Stomach (tissue), 8 donors: ENCODE measurements at regions not wholly inside any gene's neighbourhood (a gene's known extent, or its start where the extent isn't known, plus 50 kb on each side); places are given as distances from the start of the nearest gene placed in this dataset.

Experiments
- DNase-seq, 2 donors: peaks; one replicate each; pipeline versions ENCODE4 v3.0.0 to v3.0.0-alpha.2; 2013 to 2019
- H3K27ac ChIP-seq, 5 donors: fragments of 200-600 bp in 4 of 5; sonication (generic) in 4 of 5; one replicate each; pipeline ENCODE4 v1.5.1; 2013 to 2019; ENCODE audit warnings: mild to moderate bottlenecking in 1 of 5, moderate library complexity in 1 of 5
- H3K27me3 ChIP-seq, 3 donors: fragments of 200-600 bp; sonication (generic); one replicate each; pipeline ENCODE4 v1.5.1; 2017 to 2019; ENCODE audit warnings: mixed run types in 1 of 3
- H3K36me3 ChIP-seq, 4 donors: fragments of 200-600 bp; sonication (generic); 1 replicate in 3 of 4; 2 replicates in 1 of 4; pipeline ENCODE4 v1.5.1; 2016 to 2019
- H3K4me1 ChIP-seq, 4 donors: fragments of 200-600 bp; sonication (generic); one replicate each; pipeline ENCODE4 v1.5.1; 2016 to 2019
- H3K4me3 ChIP-seq, 4 donors: fragments of 200-600 bp; sonication (generic) in 3 of 4; one replicate each; pipeline ENCODE4 v1.5.1; 2016 to 2019; ENCODE audit warnings: mild to moderate bottlenecking in 1 of 4
- H3K9me3 ChIP-seq, 4 donors: fragments of 200-600 bp; sonication (generic); one replicate each; pipeline ENCODE4 v1.5.1; 2016 to 2019
- EP300 ChIP-seq: sonication (generic); formaldehyde crosslinking; IDR thresholded peaks from one replicate; pipeline ENCODE4 v1.6.1; 2017; ENCODE audit warnings: antibody characterized with exemption
- POLR2A ChIP-seq, 4 donors: fragments of 450-650 bp; IDR thresholded peaks; one replicate each; pipeline ENCODE4 v1.6.1; 2016; ENCODE audit warnings: antibody characterized with exemption in 4 of 4, control low read depth in 2 of 4, mild to moderate bottlenecking in 1 of 4, moderate library complexity in 1 of 4
- POLR2AphosphoS5 ChIP-seq, 3 donors: sonication (generic); formaldehyde crosslinking; IDR thresholded peaks; one replicate each; pipeline ENCODE4 v1.6.1; 2016; ENCODE audit warnings: antibody characterized with exemption in 3 of 3
- WGBS, 5 donors: extraction: QIAGEN DNeasy Blood & Tissue Kit in 3 of 5; methylation state at CpG; one replicate each; pipeline versions ENCODE4 v1.1.5 to v1.1.7; 2013 to 2018; 5-methylcytosine and 5-hydroxymethylcytosine counted together
- intact Hi-C: fragments of 100-400 bp; cut with DNase I; formaldehyde crosslinking; loops from one replicate; pipeline ENCODE4 v1.15.1; 2023; ENCODE audit warnings: low total_unique reads
- TF ChIP-seq, protein P1 (sequence below), 7 experiments: fragments of 450-650 bp in 4 of 7; fragments of 200-600 bp in 3 of 7; sonication (generic) in 3 of 7; IDR thresholded peaks; one replicate each; pipeline ENCODE4 v1.5.1; 2016 to 2019; ENCODE audit warnings: antibody characterized with exemption in 7 of 7, control low read depth in 2 of 7, mild to moderate bottlenecking in 1 of 7
- donor health status: healthy with polysubstance abuse.
- donor health status: Bipolar disorder and iron deficiency.
- donor health status: healthy.

DNA sequence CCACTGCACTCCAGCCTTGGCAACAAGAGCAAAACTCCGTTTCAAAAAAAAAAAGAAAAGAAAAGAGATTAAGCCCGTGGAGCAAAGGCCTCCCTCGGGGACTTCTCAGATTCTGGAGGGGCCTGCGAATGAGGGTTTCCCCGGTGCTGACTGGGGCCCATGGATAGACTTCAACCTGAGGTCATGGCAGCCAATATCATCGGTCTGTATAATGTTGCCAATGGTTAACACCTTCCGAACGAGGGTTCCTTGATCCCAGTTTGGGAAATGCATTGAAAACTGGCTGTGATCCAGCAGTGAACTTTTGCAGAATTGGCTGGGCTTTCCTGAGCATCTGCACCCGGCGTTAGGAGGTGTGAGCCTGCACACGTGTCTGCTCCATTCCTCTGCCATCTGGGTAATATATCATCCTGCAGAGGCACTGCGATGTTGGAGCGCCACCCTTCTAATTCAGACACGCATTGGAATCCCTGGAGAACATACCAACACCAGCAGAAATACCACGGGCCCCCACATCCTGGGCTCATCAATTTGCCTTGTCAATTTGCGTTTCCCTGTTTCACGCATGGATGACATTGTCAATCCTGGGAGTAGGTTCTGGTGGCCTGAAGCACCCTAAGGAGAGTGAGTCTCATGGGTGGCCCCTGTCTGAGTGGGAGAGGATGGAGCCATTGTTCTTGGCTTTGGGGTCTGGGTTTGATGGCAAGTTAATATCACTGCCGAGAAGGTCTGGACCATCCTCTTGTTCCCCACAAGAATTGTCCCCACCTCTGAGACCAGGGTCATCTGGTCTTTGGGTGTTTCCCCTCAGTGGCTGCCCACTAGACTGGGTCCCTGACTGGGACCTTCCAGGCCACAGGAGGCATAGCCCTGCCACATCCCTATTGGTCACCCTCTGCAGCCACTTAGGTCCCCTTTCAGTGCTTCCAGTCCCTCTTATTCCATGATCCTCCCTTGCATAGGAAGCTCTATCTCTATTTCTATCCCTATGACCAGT, 441.0 kb downstream of the PTPRU start:
- H3K9me3 ChIP-seq = no peaks in the 10 kb centered on the region
- peaks cover 0 to 18% (median 0%) of the 10 kb centered on the region in 3 donors for H3K27me3 ChIP-seq
- DNase-seq = peak; percentile 21 to 23
- 55 to 69% (median 68%) methylated on average over 17 to 18 of the region's 18 CpGs for WGBS, 5 donors
- peaks cover 0 to 3% (median 1%) of the 10 kb centered on the region in 4 donors for H3K4me1 ChIP-seq
- intact Hi-C loops = no loop called here
- TF ChIP-seq, protein P1, sequence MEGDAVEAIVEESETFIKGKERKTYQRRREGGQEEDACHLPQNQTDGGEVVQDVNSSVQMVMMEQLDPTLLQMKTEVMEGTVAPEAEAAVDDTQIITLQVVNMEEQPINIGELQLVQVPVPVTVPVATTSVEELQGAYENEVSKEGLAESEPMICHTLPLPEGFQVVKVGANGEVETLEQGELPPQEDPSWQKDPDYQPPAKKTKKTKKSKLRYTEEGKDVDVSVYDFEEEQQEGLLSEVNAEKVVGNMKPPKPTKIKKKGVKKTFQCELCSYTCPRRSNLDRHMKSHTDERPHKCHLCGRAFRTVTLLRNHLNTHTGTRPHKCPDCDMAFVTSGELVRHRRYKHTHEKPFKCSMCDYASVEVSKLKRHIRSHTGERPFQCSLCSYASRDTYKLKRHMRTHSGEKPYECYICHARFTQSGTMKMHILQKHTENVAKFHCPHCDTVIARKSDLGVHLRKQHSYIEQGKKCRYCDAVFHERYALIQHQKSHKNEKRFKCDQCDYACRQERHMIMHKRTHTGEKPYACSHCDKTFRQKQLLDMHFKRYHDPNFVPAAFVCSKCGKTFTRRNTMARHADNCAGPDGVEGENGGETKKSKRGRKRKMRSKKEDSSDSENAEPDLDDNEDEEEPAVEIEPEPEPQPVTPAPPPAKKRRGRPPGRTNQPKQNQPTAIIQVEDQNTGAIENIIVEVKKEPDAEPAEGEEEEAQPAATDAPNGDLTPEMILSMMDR (IDR thresholded peaks at IDR 0.05) = no peak
- TF ChIP-seq POLR2A (IDR thresholded peaks at IDR 0.05) = no peak
- no peak for TF ChIP-seq EP300
- TF ChIP-seq POLR2AphosphoS5 (IDR thresholded peaks at IDR 0.05) = no peak
- no peaks in the 10 kb centered on the region for H3K36me3 ChIP-seq
- H3K4me3 ChIP-seq = no peak overlapping the region
- no peak overlapping the region for H3K27ac ChIP-seq

GRCh38 chr1:29676496-29676895, 440.2 kb downstream of the PTPRU start:
- WGBS, 5 donors = 51 to 89% (median 77%) methylated on average over 3 to 4 of the region's 4 CpGs
- Histone ChIP-seq H3K4me3 (no peak overlapping the region), H3K27me3 (peaks cover 0 to 19% (median 0%) of the 10 kb centered on the region in 3 donors), H3K27ac (no peak overlapping the region), H3K36me3 (no peaks in the 10 kb centered on the region), H3K9me3 (no peaks in the 10 kb centered on the region), H3K4me1 (no peaks in the 10 kb centered on the region)
- TF ChIP-seq, protein P1 (IDR thresholded peaks at IDR 0.05) = no peak
- TF ChIP-seq POLR2A (IDR thresholded peaks at IDR 0.05) (no peak), POLR2AphosphoS5 (IDR thresholded peaks at IDR 0.05) (no peak), EP300 (no peak)
- intact Hi-C loops = no loop called here
- no peak for DNase-seq

- WGBS, 5 donors = 56 to 69% (median 65%) methylated on average over 12 of the region's 12 CpGs
- peaks cover 0 to 23% (median 0%) of the 10 kb centered on the region in 3 donors for H3K27me3 ChIP-seq
- no peaks in the 10 kb centered on the region for H3K9me3 ChIP-seq
- H3K4me1 ChIP-seq = no peaks in the 10 kb centered on the region
- H3K36me3 ChIP-seq = no peaks in the 10 kb centered on the region
- intact Hi-C loops = no loop called here
- peak; percentile 9 to 35 for DNase-seq
- no peak overlapping the region for H3K4me3 ChIP-seq
- no peak overlapping the region for H3K27ac ChIP-seq
- TF ChIP-seq, protein P1 (IDR thresholded peaks at IDR 0.05) = no peak
- TF ChIP-seq POLR2A (IDR thresholded peaks at IDR 0.05) = no peak
- no peak for TF ChIP-seq EP300
- TF ChIP-seq POLR2AphosphoS5 (IDR thresholded peaks at IDR 0.05) = no peak
Observed at GRCh38 chr1:29675481-29676263, 439.4 kb downstream of the PTPRU start.

GRCh38 chr1:29674627-29675326, 438.5 kb downstream of the PTPRU start:
- WGBS, 5 donors = 76 to 92% (median 89%) methylated on average over 6 of the region's 6 CpGs
- Histone ChIP-seq H3K27me3 (peaks cover 0 to 23% (median 0%) of the 10 kb centered on the region in 3 donors), H3K27ac (no peak overlapping the region), H3K36me3 (no peaks in the 10 kb centered on the region), H3K4me1 (no peaks in the 10 kb centered on the region), H3K9me3 (no peaks in the 10 kb centered on the region), H3K4me3 (no peak overlapping the region)
- DNase-seq = peak in 1 of 2 donors; percentile 21
- TF ChIP-seq EP300 (no peak), POLR2A (IDR thresholded peaks at IDR 0.05) (no peak), POLR2AphosphoS5 (IDR thresholded peaks at IDR 0.05) (no peak)
- TF ChIP-seq, protein P1 (IDR thresholded peaks at IDR 0.05) = no peak
- intact Hi-C loops = no loop called here
